Endodermal cell (in vitro differentiated cells): ENCODE measurements at regions not wholly inside any gene's neighbourhood (a gene's known extent, or its start where the extent isn't known, plus 50 kb on each side); places are given as distances from the start of the nearest gene placed in this dataset.

Experiments
- DNase-seq: peaks from one replicate; pipeline ENCODE4 v3.0.0-alpha.2; 2017
- H3K27ac ChIP-seq: 2 replicates; pipeline ENCODE4 v1.5.1; 2013; ENCODE audit warnings: mild to moderate bottlenecking, low read depth, low read length, moderate library complexity
- H3K27me3 ChIP-seq: 2 replicates; pipeline ENCODE4 v1.6.1; 2013; ENCODE audit warnings: mild to moderate bottlenecking, low read length, moderate library complexity; ENCODE audit not compliant: insufficient read depth, control insufficient read depth, poor library complexity, severe bottlenecking
- H3K36me3 ChIP-seq: 2 replicates; pipeline ENCODE4 v1.7.0; 2013; ENCODE audit warnings: mild to moderate bottlenecking, low read length, moderate library complexity; ENCODE audit not compliant: control insufficient read depth, insufficient read depth
- H3K4me1 ChIP-seq: one replicate; pipeline ENCODE4 v1.7.0; 2013; ENCODE audit warnings: low read length; ENCODE audit not compliant: control insufficient read depth, insufficient read depth
- H3K4me3 ChIP-seq: 2 replicates; pipeline ENCODE4 v1.5.1; 2013; ENCODE audit warnings: mild to moderate bottlenecking, low read length, moderate library complexity
- H3K9ac ChIP-seq: 2 replicates; pipeline ENCODE4 v1.6.1; 2013; ENCODE audit warnings: mild to moderate bottlenecking, low read length, moderate library complexity; ENCODE audit not compliant: poor library complexity, severe bottlenecking; ENCODE audit errors: extremely low read depth
- H3K9me3 ChIP-seq: 2 replicates; pipeline ENCODE4 v1.6.1; 2013; ENCODE audit warnings: mild to moderate bottlenecking, low read length, moderate library complexity; ENCODE audit not compliant: control insufficient read depth
- H3K27ac Mint-ChIP-seq: 2 replicates; pipeline ENCODE4 v1.8.0; 2020; ENCODE audit warnings: mixed read lengths
- H3K27me3 Mint-ChIP-seq: 2 replicates; pipeline ENCODE4 v1.8.0; 2021; ENCODE audit warnings: mild to moderate bottlenecking, mixed read lengths; ENCODE audit not compliant: insufficient read depth
- H3K36me3 Mint-ChIP-seq: 2 replicates; pipeline ENCODE4 v1.8.0; 2020; ENCODE audit warnings: low read depth, mixed read lengths
- H3K4me1 Mint-ChIP-seq: 2 replicates; pipeline ENCODE4 v1.8.0; 2020; ENCODE audit warnings: mixed read lengths
- H3K4me3 Mint-ChIP-seq: 2 replicates; pipeline ENCODE4 v1.8.0; 2020; ENCODE audit warnings: mild to moderate bottlenecking, moderate library complexity, mixed read lengths
- H3K9me3 Mint-ChIP-seq: 2 replicates; pipeline ENCODE4 v1.8.0; 2020; ENCODE audit warnings: mild to moderate bottlenecking, mixed read lengths
- WGBS, 2 experiments: methylation state at CpG; one replicate each; pipeline versions ENCODE4 v1.1.5 to v1.1.7; 2013; ENCODE audit warnings: missing lambda C conversion rate in 2 of 2, mixed read lengths in 1 of 2; ENCODE audit not compliant: insufficient coverage in 1 of 2, insufficient read length in 1 of 2; 5-methylcytosine and 5-hydroxymethylcytosine counted together
- TF ChIP-seq, protein P1 (sequence below): fragments of 200-600 bp; sonication (generic); conservative IDR thresholded peaks from 2 replicates; pipeline ENCODE4 v1.5.0; 2021; ENCODE audit warnings: antibody characterized with exemption, mild to moderate bottlenecking

- Histone ChIP-seq H3K4me1 (peaks cover 5% of the 10 kb centered on the region), H3K4me3 (no peak overlapping the region), H3K9me3 (peaks cover 5% of the 10 kb centered on the region), H3K27me3 (no peaks in the 10 kb centered on the region), H3K9ac (no peak overlapping the region), H3K27ac (no peak overlapping the region), H3K36me3 (no peaks in the 10 kb centered on the region)
- WGBS, 2 experiments: 92 to 96% methylated on average over 5 to 9 of the region's 9 CpGs
- H3K9me3 Mint-ChIP-seq: peaks cover 7% of the 10 kb centered on the region
- no peak overlapping the region for H3K27ac Mint-ChIP-seq
- H3K4me3 Mint-ChIP-seq: no peak overlapping the region
- no peak for DNase-seq
- TF ChIP-seq, protein P1, sequence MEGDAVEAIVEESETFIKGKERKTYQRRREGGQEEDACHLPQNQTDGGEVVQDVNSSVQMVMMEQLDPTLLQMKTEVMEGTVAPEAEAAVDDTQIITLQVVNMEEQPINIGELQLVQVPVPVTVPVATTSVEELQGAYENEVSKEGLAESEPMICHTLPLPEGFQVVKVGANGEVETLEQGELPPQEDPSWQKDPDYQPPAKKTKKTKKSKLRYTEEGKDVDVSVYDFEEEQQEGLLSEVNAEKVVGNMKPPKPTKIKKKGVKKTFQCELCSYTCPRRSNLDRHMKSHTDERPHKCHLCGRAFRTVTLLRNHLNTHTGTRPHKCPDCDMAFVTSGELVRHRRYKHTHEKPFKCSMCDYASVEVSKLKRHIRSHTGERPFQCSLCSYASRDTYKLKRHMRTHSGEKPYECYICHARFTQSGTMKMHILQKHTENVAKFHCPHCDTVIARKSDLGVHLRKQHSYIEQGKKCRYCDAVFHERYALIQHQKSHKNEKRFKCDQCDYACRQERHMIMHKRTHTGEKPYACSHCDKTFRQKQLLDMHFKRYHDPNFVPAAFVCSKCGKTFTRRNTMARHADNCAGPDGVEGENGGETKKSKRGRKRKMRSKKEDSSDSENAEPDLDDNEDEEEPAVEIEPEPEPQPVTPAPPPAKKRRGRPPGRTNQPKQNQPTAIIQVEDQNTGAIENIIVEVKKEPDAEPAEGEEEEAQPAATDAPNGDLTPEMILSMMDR: no peak
- no peaks in the 10 kb centered on the region for H3K27me3 Mint-ChIP-seq
- H3K4me1 Mint-ChIP-seq: peaks cover 15% of the 10 kb centered on the region
- no peaks in the 10 kb centered on the region for H3K36me3 Mint-ChIP-seq
Observed at GRCh38 chr4:179664430-179665027, 2222.3 kb upstream of the AGA start.

- no peak overlapping the region for H3K27ac Mint-ChIP-seq
- 67 to 91% methylated on average over 1 to 3 of the region's 3 CpGs for WGBS, 2 experiments
- Histone ChIP-seq H3K27ac (no peak overlapping the region), H3K27me3 (no peaks in the 10 kb centered on the region), H3K9me3 (no peaks in the 10 kb centered on the region), H3K4me3 (no peak overlapping the region), H3K36me3 (no peaks in the 10 kb centered on the region), H3K4me1 (no peaks in the 10 kb centered on the region), H3K9ac (no peak overlapping the region)
- TF ChIP-seq, protein P1: no peak
- no peaks in the 10 kb centered on the region for H3K9me3 Mint-ChIP-seq
- H3K4me1 Mint-ChIP-seq: peaks cover 5% of the 10 kb centered on the region
- no peaks in the 10 kb centered on the region for H3K27me3 Mint-ChIP-seq
- no peak overlapping the region for H3K4me3 Mint-ChIP-seq
- no peaks in the 10 kb centered on the region for H3K36me3 Mint-ChIP-seq
- peak; percentile 64 for DNase-seq
Observed at GRCh38 chr4:179666226-179666625, 2224.0 kb upstream of the AGA start.

GRCh38 chr4:179671609-179672008 is 2229.4 kb upstream of the AGA start:
- TF ChIP-seq, protein P1: no peak
- H3K4me3 Mint-ChIP-seq: no peak overlapping the region
- H3K27me3 Mint-ChIP-seq: no peaks in the 10 kb centered on the region
- no peak overlapping the region for H3K9ac ChIP-seq
- 76% methylated on average over 2 of the region's 2 CpGs; no CpG with 5 or more reads in 1 of the 2 experiments for WGBS, 2 experiments
- peaks cover 21% of the 10 kb centered on the region for H3K9me3 Mint-ChIP-seq
- H3K36me3 ChIP-seq: no peaks in the 10 kb centered on the region
- no peaks in the 10 kb centered on the region for H3K27me3 ChIP-seq
- H3K4me1 ChIP-seq: no peaks in the 10 kb centered on the region
- peaks cover 32% of the 10 kb centered on the region for H3K9me3 ChIP-seq
- no peak overlapping the region for H3K27ac Mint-ChIP-seq
- H3K36me3 Mint-ChIP-seq: no peaks in the 10 kb centered on the region
- no peak for DNase-seq
- H3K4me1 Mint-ChIP-seq: no peaks in the 10 kb centered on the region
- H3K27ac ChIP-seq: no peak overlapping the region
- no peak overlapping the region for H3K4me3 ChIP-seq
